Neural cell (in vitro differentiated cells): ENCODE measurements at regions not wholly inside any gene's neighbourhood (a gene's known extent, or its start where the extent isn't known, plus 50 kb on each side); places are given as distances from the start of the nearest gene placed in this dataset.

Experiments
- H2AFZ ChIP-seq: fragments of 200-600, 300-800 bp; sonication (generic), shearing (Covaris generic); 2 replicates; pipeline ENCODE4 v1.6.0; 2014; ENCODE audit warnings: low read depth, mild to moderate bottlenecking, antibody characterized with exemption, low read length, moderate library complexity
- H3F3A ChIP-seq: fragments of 200-600 bp; shearing (Covaris generic); 2 replicates; pipeline ENCODE4 v1.6.1; 2016; ENCODE audit warnings: mild to moderate bottlenecking, moderate library complexity, mixed read lengths, antibody characterized with exemption, low read length; ENCODE audit not compliant: insufficient read depth, poor library complexity, severe bottlenecking
- H3K27ac ChIP-seq: fragments of 200-600, 300-800 bp; sonication (generic), shearing (Covaris generic); 2 replicates; pipeline ENCODE4 v1.5.1; 2014; ENCODE audit warnings: mild to moderate bottlenecking, low read length, moderate library complexity
- H3K27me3 ChIP-seq: fragments of 300-800, 200-600 bp; sonication (generic), shearing (Covaris generic); 2 replicates; pipeline ENCODE4 v1.6.0; 2014; ENCODE audit warnings: mild to moderate bottlenecking, low read depth, low read length, moderate library complexity; ENCODE audit not compliant: insufficient read depth
- H3K36me3 ChIP-seq: fragments of 300-800, 200-600 bp; sonication (generic), shearing (Covaris generic); 2 replicates; pipeline ENCODE4 v1.5.1; 2014; ENCODE audit warnings: mild to moderate bottlenecking, antibody characterized with exemption, low read length, moderate library complexity; ENCODE audit not compliant: insufficient read depth
- H3K4me2 ChIP-seq: fragments of 300-800, 200-600 bp; sonication (generic), shearing (Covaris generic); 2 replicates; pipeline ENCODE4 v1.6.0; 2014; ENCODE audit warnings: mild to moderate bottlenecking, low read length
- H3K4me3 ChIP-seq: fragments of 300-800, 200-600 bp; sonication (generic), shearing (Covaris generic); 2 replicates; pipeline ENCODE4 v1.5.1; 2014; ENCODE audit warnings: mild to moderate bottlenecking, low read length, moderate library complexity
- H3K79me2 ChIP-seq: fragments of 200-600 bp; shearing (Covaris generic); replicated peaks from 2 replicates; pipeline ENCODE4 v1.6.0; 2014; ENCODE audit warnings: mild to moderate bottlenecking, low read length, moderate library complexity; ENCODE audit not compliant: insufficient read depth
- H3K9ac ChIP-seq: fragments of 300-800, 200-600 bp; sonication (generic), shearing (Covaris generic); 2 replicates; pipeline ENCODE4 v1.6.1; 2016; ENCODE audit warnings: mild to moderate bottlenecking, low read length, mixed read lengths
- H3K9me2 ChIP-seq: fragments of 200-600 bp; shearing (Covaris generic); 2 replicates; pipeline ENCODE4 v1.6.1; 2016; ENCODE audit warnings: mild to moderate bottlenecking, low read length, mixed read lengths; ENCODE audit not compliant: insufficient read depth
- H3K9me3 ChIP-seq: fragments of 200-600, 300-800 bp; sonication (generic), shearing (Covaris generic); 2 replicates; pipeline ENCODE4 v1.6.1; 2016; ENCODE audit warnings: mild to moderate bottlenecking, mixed run types, low read length, moderate library complexity, mixed read lengths
- H4K20me1 ChIP-seq: fragments of 200-600 bp; shearing (Covaris generic); 2 replicates; pipeline ENCODE4 v1.6.1; 2016; ENCODE audit warnings: mild to moderate bottlenecking, mixed run types; ENCODE audit not compliant: insufficient read depth
- EP300 ChIP-seq: fragments of 450-650 bp; conservative IDR thresholded peaks from 2 replicates; pipeline ENCODE4 v1.6.1; 2014; ENCODE audit warnings: antibody characterized with exemption, mild to moderate bottlenecking, moderate library complexity; ENCODE audit not compliant: poor library complexity, severe bottlenecking
- EZH2 ChIP-seq: fragments of 200-600, 300-800 bp; shearing (Covaris generic), sonication (generic); IDR thresholded peaks from 2 replicates; pipeline ENCODE4 v1.6.1; 2014; ENCODE audit warnings: antibody characterized with exemption, low read length, borderline replicate concordance, mild to moderate bottlenecking; ENCODE audit not compliant: insufficient read depth, poor library complexity, severe bottlenecking
- MXI1 ChIP-seq: fragments of 450-650 bp; conservative IDR thresholded peaks from 2 replicates; pipeline ENCODE4 v1.6.1; 2014; ENCODE audit warnings: antibody characterized with exemption, mild to moderate bottlenecking; ENCODE audit not compliant: poor library complexity, severe bottlenecking
- POLR2AphosphoS5 ChIP-seq: IDR thresholded peaks from 2 replicates; pipeline ENCODE4 v1.6.1; 2012
- RAD21 ChIP-seq: fragments of 450-650 bp; conservative IDR thresholded peaks from 2 replicates; pipeline ENCODE4 v1.6.1; 2014; ENCODE audit warnings: antibody characterized with exemption, mild to moderate bottlenecking, moderate library complexity
- REST ChIP-seq: IDR thresholded peaks from 2 replicates; pipeline ENCODE4 v1.6.1; 2012; ENCODE audit warnings: borderline replicate concordance
- SMC3 ChIP-seq: fragments of 450-650 bp; conservative IDR thresholded peaks from 2 replicates; pipeline ENCODE4 v1.6.1; 2014; ENCODE audit warnings: antibody characterized with exemption, mild to moderate bottlenecking, moderate library complexity; ENCODE audit not compliant: poor library complexity
- TAF1 ChIP-seq: IDR thresholded peaks from 2 replicates; pipeline ENCODE4 v1.6.1; 2012; ENCODE audit warnings: low read depth
- TF ChIP-seq, protein P1 (sequence below): fragments of 450-650 bp; IDR thresholded peaks from 2 replicates; pipeline ENCODE4 v1.5.1; 2014; ENCODE audit warnings: antibody characterized with exemption, mild to moderate bottlenecking, moderate library complexity; ENCODE audit not compliant: poor library complexity, severe bottlenecking

GRCh38 chr1:184895086-184895485, 79.2 kb downstream of the NIBAN1 start:
- Histone ChIP-seq H2AFZ (no peak overlapping the region), H3K36me3 (no peaks in the 10 kb centered on the region), H3K9me3 (no peaks in the 10 kb centered on the region), H3K4me2 (no peak overlapping the region), H3K9ac (no peak overlapping the region), H3K27ac (no peak overlapping the region), H3K4me3 (no peak overlapping the region), H3K9me2 (no peaks in the 10 kb centered on the region), H3K27me3 (no peaks in the 10 kb centered on the region), H3F3A (no peaks in the 10 kb centered on the region), H4K20me1 (no peaks in the 10 kb centered on the region), H3K79me2 (no peaks in the 10 kb centered on the region)
- TF ChIP-seq SMC3 (no peak), MXI1 (no peak), POLR2AphosphoS5 (no peak), REST (no peak), EP300 (no peak), TAF1 (no peak), RAD21 (no peak), EZH2 (no peak)
- TF ChIP-seq, protein P1, sequence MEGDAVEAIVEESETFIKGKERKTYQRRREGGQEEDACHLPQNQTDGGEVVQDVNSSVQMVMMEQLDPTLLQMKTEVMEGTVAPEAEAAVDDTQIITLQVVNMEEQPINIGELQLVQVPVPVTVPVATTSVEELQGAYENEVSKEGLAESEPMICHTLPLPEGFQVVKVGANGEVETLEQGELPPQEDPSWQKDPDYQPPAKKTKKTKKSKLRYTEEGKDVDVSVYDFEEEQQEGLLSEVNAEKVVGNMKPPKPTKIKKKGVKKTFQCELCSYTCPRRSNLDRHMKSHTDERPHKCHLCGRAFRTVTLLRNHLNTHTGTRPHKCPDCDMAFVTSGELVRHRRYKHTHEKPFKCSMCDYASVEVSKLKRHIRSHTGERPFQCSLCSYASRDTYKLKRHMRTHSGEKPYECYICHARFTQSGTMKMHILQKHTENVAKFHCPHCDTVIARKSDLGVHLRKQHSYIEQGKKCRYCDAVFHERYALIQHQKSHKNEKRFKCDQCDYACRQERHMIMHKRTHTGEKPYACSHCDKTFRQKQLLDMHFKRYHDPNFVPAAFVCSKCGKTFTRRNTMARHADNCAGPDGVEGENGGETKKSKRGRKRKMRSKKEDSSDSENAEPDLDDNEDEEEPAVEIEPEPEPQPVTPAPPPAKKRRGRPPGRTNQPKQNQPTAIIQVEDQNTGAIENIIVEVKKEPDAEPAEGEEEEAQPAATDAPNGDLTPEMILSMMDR = no peak

DNA sequence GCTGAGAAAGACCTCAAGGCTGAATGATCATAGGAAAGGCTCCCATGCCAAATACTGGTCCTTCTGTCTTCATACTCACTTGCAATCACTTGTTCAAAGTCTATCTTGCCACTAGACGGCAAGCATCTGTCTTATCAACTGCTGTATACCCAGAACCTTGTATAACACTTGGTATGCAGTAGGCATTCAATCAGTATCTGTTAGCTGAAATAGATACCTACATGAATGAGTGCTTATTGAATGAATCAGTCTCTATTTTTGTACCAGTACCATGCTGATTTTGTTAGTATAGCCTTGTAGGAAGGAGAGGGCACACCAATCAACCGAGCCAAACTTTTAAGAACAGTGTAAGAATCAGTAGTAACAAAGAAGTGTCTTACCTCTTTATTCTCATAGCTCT, 80.6 kb downstream of the NIBAN1 start:
- H4K20me1 ChIP-seq = no peaks in the 10 kb centered on the region
- no peaks in the 10 kb centered on the region for H3K27me3 ChIP-seq
- no peak for TF ChIP-seq SMC3
- TF ChIP-seq, protein P1 = no peak
- TF ChIP-seq RAD21 = no peak
- TF ChIP-seq REST = no peak
- TF ChIP-seq POLR2AphosphoS5 = no peak
- TF ChIP-seq EP300 = no peak
- no peak for TF ChIP-seq TAF1
- TF ChIP-seq MXI1 = no peak
- no peak overlapping the region for H3K4me3 ChIP-seq
- no peaks in the 10 kb centered on the region for H3K9me3 ChIP-seq
- no peak overlapping the region for H3K27ac ChIP-seq
- no peaks in the 10 kb centered on the region for H3K36me3 ChIP-seq
- H3K9ac ChIP-seq = no peak overlapping the region
- no peak overlapping the region for H2AFZ ChIP-seq
- no peak overlapping the region for H3K4me2 ChIP-seq
- H3K79me2 ChIP-seq = no peaks in the 10 kb centered on the region
- H3F3A ChIP-seq = no peaks in the 10 kb centered on the region
- H3K9me2 ChIP-seq = no peaks in the 10 kb centered on the region
